ENCODE measurements at regions not wholly inside any gene's neighbourhood (a gene's known extent, or its start where the extent isn't known, plus 50 kb on each side); places are given as distances from the start of the nearest gene placed in this dataset.

DNA sequence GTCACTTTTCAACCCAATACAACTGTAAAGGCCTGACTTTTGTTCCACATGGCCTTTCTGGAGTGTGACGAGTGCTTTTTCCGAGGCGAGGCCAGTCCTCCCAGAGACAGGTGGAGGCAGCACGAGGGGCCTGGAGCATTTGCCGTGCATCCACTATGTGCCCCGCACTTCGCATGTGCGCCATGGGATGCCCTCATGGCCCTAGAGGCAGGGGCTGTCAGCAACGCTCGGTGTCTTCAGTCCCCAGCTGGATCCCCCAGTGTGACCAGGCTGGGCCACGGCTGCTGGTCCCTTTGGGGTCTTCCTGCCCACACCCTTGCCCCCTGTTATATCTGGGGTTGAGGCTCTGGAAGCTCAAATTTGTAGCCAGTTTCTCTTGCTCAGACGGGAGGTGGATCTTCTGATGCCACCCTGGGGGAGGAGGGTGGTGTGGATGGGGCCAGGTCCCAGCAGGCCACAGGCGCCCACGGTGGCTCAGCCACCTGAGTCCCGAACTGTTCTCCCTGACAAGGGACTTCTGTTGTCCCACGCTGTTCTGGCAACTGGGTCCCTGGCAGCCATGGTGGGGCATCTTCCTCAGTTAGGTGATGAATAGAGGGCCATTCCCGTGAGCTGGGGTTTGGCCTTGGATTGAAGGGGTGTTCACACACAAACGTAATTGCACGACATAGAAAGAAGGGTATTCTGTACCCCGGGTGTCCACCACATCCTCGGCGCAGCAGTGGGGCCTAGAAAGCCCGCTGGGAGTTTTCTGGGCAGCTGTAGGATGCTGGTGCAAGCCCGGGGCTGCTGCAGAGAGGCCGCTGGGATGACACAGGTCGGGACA is 100.9 kb downstream of the CTTN start:
- ChIA-PET POLR2A (ENCODE audit: low non-redundant PET) (no interaction called here), CTCF (no interaction called here)
- no peaks in the 10 kb centered on the region for H3K36me3 ChIP-seq (ENCODE audit: insufficient read depth, low read length, poor library complexity, severe bottlenecking)
- H3K4me3 ChIP-seq (ENCODE audit: low read depth, low read length, poor library complexity, severe bottlenecking), result no peak overlapping the region
- TF ChIP-seq, protein P1, sequence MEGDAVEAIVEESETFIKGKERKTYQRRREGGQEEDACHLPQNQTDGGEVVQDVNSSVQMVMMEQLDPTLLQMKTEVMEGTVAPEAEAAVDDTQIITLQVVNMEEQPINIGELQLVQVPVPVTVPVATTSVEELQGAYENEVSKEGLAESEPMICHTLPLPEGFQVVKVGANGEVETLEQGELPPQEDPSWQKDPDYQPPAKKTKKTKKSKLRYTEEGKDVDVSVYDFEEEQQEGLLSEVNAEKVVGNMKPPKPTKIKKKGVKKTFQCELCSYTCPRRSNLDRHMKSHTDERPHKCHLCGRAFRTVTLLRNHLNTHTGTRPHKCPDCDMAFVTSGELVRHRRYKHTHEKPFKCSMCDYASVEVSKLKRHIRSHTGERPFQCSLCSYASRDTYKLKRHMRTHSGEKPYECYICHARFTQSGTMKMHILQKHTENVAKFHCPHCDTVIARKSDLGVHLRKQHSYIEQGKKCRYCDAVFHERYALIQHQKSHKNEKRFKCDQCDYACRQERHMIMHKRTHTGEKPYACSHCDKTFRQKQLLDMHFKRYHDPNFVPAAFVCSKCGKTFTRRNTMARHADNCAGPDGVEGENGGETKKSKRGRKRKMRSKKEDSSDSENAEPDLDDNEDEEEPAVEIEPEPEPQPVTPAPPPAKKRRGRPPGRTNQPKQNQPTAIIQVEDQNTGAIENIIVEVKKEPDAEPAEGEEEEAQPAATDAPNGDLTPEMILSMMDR (conservative IDR thresholded peaks at IDR 0.05; ENCODE audit: low read depth, low read length), result no peak
- no peak for TF ChIP-seq EZH2 (IDR thresholded peaks at IDR 0.05; ENCODE audit: borderline replicate concordance, low read depth, low read length, poor library complexity, severe bottlenecking)
- DNase-seq (ENCODE audit: low spot score), result no peak
- H3K4me1 ChIP-seq (ENCODE audit: insufficient read depth, low read length, poor library complexity, severe bottlenecking), result no peaks in the 10 kb centered on the region
- intact Hi-C loops (cut with micrococcal nuclease; ENCODE audit: unreplicated experiment), result no loop called here
- no TSS peak for BruUV-seq (replicated peaks)
- no peaks in the 10 kb centered on the region for H3K27me3 ChIP-seq (replicated peaks; ENCODE audit: insufficient read depth, low read depth, low read length, poor library complexity)
- H3K27ac ChIP-seq (ENCODE audit: low read depth, low read length, poor library complexity, severe bottlenecking), result no peak overlapping the region
- H3K9me3 ChIP-seq (ENCODE audit: low read depth, low read length, poor library complexity, severe bottlenecking), result no peaks in the 10 kb centered on the region

DNA sequence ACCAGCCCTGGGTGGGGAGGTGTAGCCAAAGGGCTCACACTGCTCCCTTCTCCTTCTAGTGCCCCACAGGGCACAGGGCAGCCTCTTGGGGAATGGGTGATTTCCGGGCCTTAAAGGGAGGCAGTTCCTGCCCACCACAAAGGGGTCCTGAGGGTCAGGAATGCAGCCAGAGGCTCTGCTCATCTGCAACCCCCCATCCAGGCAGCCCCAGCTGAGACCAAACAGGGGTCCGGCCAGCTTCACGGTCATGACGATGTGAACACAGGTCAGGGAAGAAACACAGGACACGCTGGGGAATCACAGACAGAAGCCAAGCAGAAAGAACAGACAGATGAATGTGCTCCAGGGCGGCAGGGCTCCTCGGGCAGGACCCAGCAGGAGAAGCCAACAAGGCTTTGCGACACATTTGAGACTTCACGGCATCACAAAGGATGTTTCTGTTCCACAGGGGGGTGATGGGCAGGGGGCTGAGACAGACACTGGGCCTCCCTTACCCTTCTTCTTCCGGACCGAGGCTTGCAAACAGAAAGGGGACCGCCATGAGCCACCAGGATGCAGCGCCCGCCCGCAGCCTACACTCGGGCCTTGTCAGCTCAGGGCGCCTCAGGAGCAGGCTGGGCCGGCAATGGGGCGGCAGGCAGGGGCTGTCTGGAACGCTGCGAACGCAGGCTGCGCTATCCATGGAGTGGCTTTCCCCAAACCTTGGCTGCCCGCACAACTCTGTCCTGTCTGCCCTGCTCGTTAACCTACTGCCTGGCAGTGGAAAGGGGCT is 101.9 kb downstream of the CTTN start:
- H3K27ac ChIP-seq (ENCODE audit: low read depth, low read length, poor library complexity, severe bottlenecking), result no peak overlapping the region
- POLR2A ChIA-PET (ENCODE audit: low non-redundant PET), result no interaction called here
- no TSS peak for BruUV-seq (replicated peaks)
- no peak for DNase-seq (ENCODE audit: low spot score)
- no peaks in the 10 kb centered on the region for H3K4me1 ChIP-seq (ENCODE audit: insufficient read depth, low read length, poor library complexity, severe bottlenecking)
- TF ChIP-seq, protein P1 (conservative IDR thresholded peaks at IDR 0.05; ENCODE audit: low read depth, low read length), result no peak
- no peak for TF ChIP-seq EZH2 (IDR thresholded peaks at IDR 0.05; ENCODE audit: borderline replicate concordance, low read depth, low read length, poor library complexity, severe bottlenecking)
- no peaks in the 10 kb centered on the region for H3K36me3 ChIP-seq (ENCODE audit: insufficient read depth, low read length, poor library complexity, severe bottlenecking)
- CTCF ChIA-PET, result no interaction called here
- no peak overlapping the region for H3K4me3 ChIP-seq (ENCODE audit: low read depth, low read length, poor library complexity, severe bottlenecking)
- no peaks in the 10 kb centered on the region for H3K27me3 ChIP-seq (replicated peaks; ENCODE audit: insufficient read depth, low read depth, low read length, poor library complexity)
- no peaks in the 10 kb centered on the region for H3K9me3 ChIP-seq (ENCODE audit: low read depth, low read length, poor library complexity, severe bottlenecking)
- intact Hi-C loops (cut with micrococcal nuclease; ENCODE audit: unreplicated experiment), result no loop called here

DNA sequence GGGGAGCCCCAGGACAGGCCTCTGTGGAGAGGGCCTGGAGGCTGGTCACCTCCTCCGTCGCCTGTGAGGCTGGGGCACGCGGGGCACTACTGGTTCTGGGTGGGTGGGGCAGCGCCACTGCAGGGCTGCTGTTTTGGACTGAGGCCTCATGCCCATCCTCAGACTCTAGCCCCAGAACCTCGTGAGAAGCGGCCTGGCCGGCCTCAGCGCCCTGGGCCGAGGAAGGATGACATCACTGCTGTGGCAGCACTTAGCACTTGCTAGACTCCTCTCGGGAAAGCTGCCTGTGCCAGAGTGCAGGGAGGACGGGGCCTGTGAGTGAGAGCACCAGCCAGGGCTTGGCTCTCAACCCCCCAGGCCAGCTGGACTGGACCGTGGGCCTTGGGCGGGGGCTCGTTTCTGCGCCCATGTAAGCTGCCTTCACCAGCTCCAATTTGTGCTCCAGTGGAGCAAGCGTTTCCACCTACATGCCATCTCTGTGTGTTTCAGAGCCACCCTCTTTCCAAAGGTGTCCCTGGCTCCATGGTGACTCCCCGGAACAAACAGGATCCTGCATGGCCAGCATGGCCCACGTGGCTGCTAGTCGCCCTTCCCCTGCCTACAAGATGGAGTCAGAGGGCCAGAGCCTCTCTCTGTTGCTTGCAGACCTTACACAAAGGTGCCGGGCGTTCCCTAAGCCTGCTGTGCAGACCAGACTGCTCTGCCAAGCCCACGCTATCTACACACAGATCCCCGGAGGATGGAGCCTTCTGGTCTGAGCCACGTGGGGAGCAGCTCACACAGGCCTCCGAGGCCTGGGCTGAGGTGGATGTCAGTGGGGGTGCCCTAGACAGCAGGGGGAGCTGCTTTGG is 102.9 kb downstream of the CTTN start:
- CTCF ChIA-PET, result no interaction called here
- BruUV-seq (replicated peaks), result no TSS peak

More for the DNA sequence above, 102.9 kb downstream of the CTTN start:
- TF ChIP-seq EZH2 (IDR thresholded peaks at IDR 0.05; ENCODE audit: borderline replicate concordance, low read depth, low read length, poor library complexity, severe bottlenecking), result no peak
- TF ChIP-seq, protein P1 (conservative IDR thresholded peaks at IDR 0.05; ENCODE audit: low read depth, low read length), result no peak
- H3K27me3 ChIP-seq (replicated peaks; ENCODE audit: insufficient read depth, low read depth, low read length, poor library complexity), result no peaks in the 10 kb centered on the region
- no peak overlapping the region for H3K4me3 ChIP-seq (ENCODE audit: low read depth, low read length, poor library complexity, severe bottlenecking)
- H3K9me3 ChIP-seq (ENCODE audit: low read depth, low read length, poor library complexity, severe bottlenecking), result no peaks in the 10 kb centered on the region
- intact Hi-C loops (cut with micrococcal nuclease; ENCODE audit: unreplicated experiment), result no loop called here
- DNase-seq (ENCODE audit: low spot score), result no peak
- no peaks in the 10 kb centered on the region for H3K36me3 ChIP-seq (ENCODE audit: insufficient read depth, low read length, poor library complexity, severe bottlenecking)
- POLR2A ChIA-PET (ENCODE audit: low non-redundant PET), result no interaction called here
- no peak overlapping the region for H3K27ac ChIP-seq (ENCODE audit: low read depth, low read length, poor library complexity, severe bottlenecking)
- H3K4me1 ChIP-seq (ENCODE audit: insufficient read depth, low read length, poor library complexity, severe bottlenecking), result no peaks in the 10 kb centered on the region

All from A673 (cell line).